ENCODE measurements at regions not wholly inside any gene's neighbourhood (a gene's known extent, or its start where the extent isn't known, plus 50 kb on each side); places are given as distances from the start of the nearest gene placed in this dataset.

DNA sequence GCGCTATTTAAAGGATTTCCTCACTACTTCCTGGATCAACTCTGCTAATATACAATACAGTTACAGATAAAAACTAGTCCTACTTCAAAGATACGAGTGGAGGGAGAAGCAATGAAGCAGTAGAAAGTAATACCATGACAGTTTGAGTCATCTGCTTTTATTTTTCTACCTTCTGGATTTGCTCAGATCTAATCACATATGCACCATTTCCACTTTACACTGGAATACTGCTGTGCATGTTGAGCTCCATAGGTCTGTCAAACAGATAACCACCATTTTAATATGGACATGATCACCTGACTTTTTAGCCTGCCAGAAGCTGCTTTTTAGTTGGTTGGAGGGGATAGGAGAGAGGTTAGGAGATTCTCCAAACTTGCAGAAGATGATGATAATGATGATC, 92.5 kb downstream of the MMUT start:
- no peak overlapping the region for H3K4me3 ChIP-seq (replicated peaks; ENCODE audit: low read depth, low read length)
- DNase-seq (ENCODE audit: extremely low read depth, insufficient read length) = no peak
- H3K36me3 ChIP-seq (ENCODE audit: control insufficient read depth, insufficient read depth, low read length) = no peaks in the 10 kb centered on the region
- TF ChIP-seq, protein P1, sequence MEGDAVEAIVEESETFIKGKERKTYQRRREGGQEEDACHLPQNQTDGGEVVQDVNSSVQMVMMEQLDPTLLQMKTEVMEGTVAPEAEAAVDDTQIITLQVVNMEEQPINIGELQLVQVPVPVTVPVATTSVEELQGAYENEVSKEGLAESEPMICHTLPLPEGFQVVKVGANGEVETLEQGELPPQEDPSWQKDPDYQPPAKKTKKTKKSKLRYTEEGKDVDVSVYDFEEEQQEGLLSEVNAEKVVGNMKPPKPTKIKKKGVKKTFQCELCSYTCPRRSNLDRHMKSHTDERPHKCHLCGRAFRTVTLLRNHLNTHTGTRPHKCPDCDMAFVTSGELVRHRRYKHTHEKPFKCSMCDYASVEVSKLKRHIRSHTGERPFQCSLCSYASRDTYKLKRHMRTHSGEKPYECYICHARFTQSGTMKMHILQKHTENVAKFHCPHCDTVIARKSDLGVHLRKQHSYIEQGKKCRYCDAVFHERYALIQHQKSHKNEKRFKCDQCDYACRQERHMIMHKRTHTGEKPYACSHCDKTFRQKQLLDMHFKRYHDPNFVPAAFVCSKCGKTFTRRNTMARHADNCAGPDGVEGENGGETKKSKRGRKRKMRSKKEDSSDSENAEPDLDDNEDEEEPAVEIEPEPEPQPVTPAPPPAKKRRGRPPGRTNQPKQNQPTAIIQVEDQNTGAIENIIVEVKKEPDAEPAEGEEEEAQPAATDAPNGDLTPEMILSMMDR (IDR thresholded peaks at IDR 0.05; ENCODE audit: insufficient read depth, low read length, poor library complexity, severe bottlenecking) = no peak
- no peaks in the 10 kb centered on the region for H3K27me3 ChIP-seq (replicated peaks; ENCODE audit: control insufficient read depth, insufficient read depth, low read length)

DNA sequence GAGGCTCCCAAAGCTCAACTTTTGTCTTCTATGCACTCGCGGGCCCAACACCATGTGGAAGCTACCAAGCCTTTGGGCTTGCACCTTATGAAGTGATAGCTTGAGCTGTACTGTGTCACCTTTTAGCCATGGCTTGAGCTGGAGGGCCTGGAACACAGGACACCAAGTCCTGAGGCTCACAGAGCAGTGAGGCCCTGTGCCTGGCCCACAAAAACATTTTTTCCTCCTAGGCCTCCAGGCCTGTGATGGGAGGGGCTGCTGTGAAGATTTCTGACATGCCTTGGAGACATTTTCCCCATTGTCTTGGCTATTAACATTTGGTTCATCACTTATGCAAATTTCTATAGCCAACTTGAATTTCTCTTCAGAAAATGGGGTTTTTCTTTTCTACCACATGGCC, 96.5 kb downstream of the MMUT start:
- TF ChIP-seq, protein P1 (IDR thresholded peaks at IDR 0.05; ENCODE audit: insufficient read depth, low read length, poor library complexity, severe bottlenecking) = no peak
- Histone ChIP-seq H3K4me3 (replicated peaks; ENCODE audit: low read depth, low read length) (no peak overlapping the region), H3K36me3 (ENCODE audit: control insufficient read depth, insufficient read depth, low read length) (no peaks in the 10 kb centered on the region), H3K27me3 (replicated peaks; ENCODE audit: control insufficient read depth, insufficient read depth, low read length) (no peaks in the 10 kb centered on the region)
- no peak for DNase-seq (ENCODE audit: extremely low read depth, insufficient read length)

DNA sequence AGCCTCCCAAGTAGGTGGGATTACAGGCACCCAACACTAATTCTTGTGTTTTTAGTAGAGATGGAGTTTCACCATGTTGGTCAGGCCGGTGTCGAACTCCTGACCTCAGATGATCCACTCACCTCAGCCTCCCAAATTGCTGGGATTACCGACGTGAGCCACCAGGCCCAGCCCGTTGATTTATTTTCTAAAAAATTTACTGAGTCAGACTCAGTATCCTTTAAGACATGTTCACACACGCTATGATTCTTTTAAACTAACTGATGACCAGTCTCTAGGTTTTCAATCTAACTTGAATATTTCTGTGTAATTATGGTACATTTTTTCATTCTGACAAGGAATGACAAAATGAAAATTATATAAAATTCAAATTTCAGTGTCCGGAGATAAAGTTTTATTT, 114.5 kb downstream of the MMUT start:
- no peak overlapping the region for H3K4me3 ChIP-seq (replicated peaks; ENCODE audit: low read depth, low read length)
- TF ChIP-seq, protein P1 (IDR thresholded peaks at IDR 0.05; ENCODE audit: insufficient read depth, low read length, poor library complexity, severe bottlenecking) = no peak
- no peaks in the 10 kb centered on the region for H3K36me3 ChIP-seq (ENCODE audit: control insufficient read depth, insufficient read depth, low read length)
- DNase-seq (ENCODE audit: extremely low read depth, insufficient read length) = no peak
- no peaks in the 10 kb centered on the region for H3K27me3 ChIP-seq (replicated peaks; ENCODE audit: control insufficient read depth, insufficient read depth, low read length)

DNA sequence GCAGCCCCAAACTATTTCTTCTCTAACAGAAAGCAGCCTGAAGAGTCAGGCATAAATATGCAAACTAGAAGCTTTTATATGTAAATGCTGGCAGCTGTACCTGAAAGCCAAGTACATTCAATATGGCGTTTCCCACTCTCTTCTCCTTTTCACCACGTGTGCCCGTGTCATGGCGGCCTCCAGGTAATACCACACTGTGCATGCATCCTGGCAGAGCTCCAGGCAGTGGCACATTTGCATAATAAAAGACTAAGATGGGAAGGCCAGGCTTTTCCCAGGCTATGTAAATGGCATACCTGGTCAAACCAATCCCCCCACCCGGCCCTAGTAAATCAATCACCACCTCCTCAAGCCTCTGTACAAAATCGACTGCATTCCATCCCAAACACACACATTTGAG, 120.6 kb downstream of the MMUT start:
- DNase-seq (ENCODE audit: extremely low read depth, insufficient read length) = no peak
- Histone ChIP-seq H3K27me3 (replicated peaks; ENCODE audit: control insufficient read depth, insufficient read depth, low read length) (no peaks in the 10 kb centered on the region), H3K36me3 (ENCODE audit: control insufficient read depth, insufficient read depth, low read length) (no peaks in the 10 kb centered on the region), H3K4me3 (replicated peaks; ENCODE audit: low read depth, low read length) (no peak overlapping the region)
- TF ChIP-seq, protein P1 (IDR thresholded peaks at IDR 0.05; ENCODE audit: insufficient read depth, low read length, poor library complexity, severe bottlenecking) = no peak

DNA sequence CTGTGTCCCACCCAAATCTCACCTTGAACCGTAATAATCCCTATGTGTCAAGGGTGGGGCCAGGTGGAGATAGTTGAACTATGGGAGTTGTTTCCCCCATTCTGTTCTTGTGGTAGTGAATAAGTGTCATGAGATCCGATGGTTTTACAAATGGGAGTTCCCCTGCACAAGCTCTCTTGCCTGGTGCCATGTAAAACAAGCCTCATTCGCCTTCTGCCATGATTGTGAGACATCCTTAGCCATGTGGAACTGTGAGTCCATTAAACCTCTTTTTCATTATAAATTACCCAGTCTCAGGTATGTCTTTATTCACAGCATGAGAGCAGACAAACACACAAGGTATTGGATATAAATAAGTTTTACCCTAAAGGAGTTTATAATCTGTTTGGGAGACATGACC, 121.2 kb downstream of the MMUT start:
- Histone ChIP-seq H3K4me3 (replicated peaks; ENCODE audit: low read depth, low read length) (no peak overlapping the region), H3K36me3 (ENCODE audit: control insufficient read depth, insufficient read depth, low read length) (no peaks in the 10 kb centered on the region), H3K27me3 (replicated peaks; ENCODE audit: control insufficient read depth, insufficient read depth, low read length) (no peaks in the 10 kb centered on the region)
- TF ChIP-seq, protein P1 (IDR thresholded peaks at IDR 0.05; ENCODE audit: insufficient read depth, low read length, poor library complexity, severe bottlenecking) = no peak
- no peak for DNase-seq (ENCODE audit: extremely low read depth, insufficient read length)

DNA sequence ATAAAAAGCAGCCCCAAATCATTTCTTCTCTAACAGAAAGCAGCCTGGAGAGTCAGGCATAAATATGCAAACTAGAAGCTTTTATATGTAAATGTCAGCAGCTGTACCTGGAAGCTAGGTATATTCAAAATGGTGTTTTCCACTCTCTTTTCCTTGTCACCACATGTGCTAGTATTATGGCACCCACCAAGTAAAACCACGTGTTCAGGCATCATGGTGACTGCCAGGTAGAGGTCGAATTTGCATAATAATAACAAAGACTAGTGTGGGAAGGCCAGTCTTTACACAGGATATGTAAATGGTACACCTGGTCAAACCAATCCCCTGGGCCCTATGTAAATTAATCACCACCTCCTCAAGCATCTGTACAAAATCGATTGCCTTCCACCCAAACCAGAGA, 124.0 kb downstream of the MMUT start:
- TF ChIP-seq, protein P1 (IDR thresholded peaks at IDR 0.05; ENCODE audit: insufficient read depth, low read length, poor library complexity, severe bottlenecking) = no peak
- no peak for DNase-seq (ENCODE audit: extremely low read depth, insufficient read length)
- H3K27me3 ChIP-seq (replicated peaks; ENCODE audit: control insufficient read depth, insufficient read depth, low read length) = no peaks in the 10 kb centered on the region
- no peaks in the 10 kb centered on the region for H3K36me3 ChIP-seq (ENCODE audit: control insufficient read depth, insufficient read depth, low read length)
- no peak overlapping the region for H3K4me3 ChIP-seq (replicated peaks; ENCODE audit: low read depth, low read length)
